SKM-1 treated with dmso at 0.1 percent for 144 hours (cell line): ENCODE measurements at regions not wholly inside any gene's neighbourhood (a gene's known extent, or its start where the extent isn't known, plus 50 kb on each side); places are given as distances from the start of the nearest gene placed in this dataset.
A peak's percentile ranks its signal among the peaks of the same experiment; 100 is the strongest.

Source experiments
- DNase-seq: peaks from one replicate; lab custom pipeline; 2025; ENCODE audit not compliant: unreplicated experiment; lab: John Stamatoyannopoulos, UW

- no peak for DNase-seq
Measured at GRCh38 chr5:56520986-56521730, 288.0 kb upstream of the ANKRD55 start.

DNA sequence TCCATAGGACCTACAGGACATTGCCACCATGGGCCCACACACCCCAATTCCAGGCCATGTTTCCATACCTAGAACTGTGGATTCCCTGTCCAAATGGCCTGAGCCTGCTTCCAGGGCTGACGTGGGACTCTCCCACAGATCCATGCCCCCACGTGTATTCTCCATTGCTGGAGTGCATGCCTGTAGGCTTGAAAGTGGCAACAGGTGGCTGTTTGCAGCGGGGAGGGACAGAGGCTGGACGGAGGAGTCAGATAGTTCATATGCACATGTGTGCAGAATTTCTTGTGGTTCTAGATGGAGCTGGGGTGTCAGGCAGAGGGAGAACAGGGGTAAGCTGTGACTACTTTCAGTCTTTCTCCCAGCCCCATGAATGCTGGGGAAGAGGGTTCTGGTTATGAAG, 285.7 kb upstream of the ANKRD55 start:
- no peak for DNase-seq

DNA sequence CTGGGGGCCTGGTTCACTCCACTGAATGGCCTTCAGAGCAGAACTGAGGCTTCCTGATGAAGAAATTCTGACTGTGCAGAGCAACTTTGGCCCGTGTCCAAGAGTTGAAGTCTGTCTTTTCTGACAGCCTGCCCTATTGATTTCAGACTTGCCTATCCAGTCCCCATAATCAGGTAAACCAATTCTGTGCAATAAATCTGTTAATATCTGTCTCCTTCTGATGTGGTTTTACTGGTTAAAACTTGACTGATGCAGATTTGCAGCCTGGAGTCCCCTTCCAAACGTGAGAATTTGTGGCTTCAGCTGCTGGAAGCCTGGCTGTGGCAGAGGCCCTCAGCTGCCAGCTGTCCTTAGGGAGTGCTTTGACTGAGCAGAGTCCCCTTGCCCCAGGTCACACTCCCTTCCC, 283.9 kb upstream of the ANKRD55 start:
- DNase-seq = peak; percentile 54

DNA sequence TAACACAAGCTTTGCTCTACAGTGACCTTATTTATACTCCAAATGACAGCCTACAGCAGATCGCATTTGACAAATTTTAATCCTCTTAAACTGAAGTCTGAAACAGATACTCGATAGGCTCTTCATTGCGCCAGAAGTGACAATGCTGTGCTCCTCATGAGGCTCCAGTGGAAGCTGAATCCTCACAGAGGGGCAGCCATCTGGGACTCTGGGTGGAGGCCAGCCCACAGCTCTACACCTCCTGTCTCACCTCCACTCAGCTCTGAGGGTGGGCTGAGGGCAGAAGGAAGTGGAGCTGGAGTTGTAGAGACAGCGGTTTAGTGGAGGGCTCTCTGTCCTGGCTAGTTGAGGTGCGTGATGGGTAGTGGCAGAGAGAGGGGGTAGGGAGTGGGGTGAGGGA, 283.3 kb upstream of the ANKRD55 start:
- DNase-seq = no peak

DNA sequence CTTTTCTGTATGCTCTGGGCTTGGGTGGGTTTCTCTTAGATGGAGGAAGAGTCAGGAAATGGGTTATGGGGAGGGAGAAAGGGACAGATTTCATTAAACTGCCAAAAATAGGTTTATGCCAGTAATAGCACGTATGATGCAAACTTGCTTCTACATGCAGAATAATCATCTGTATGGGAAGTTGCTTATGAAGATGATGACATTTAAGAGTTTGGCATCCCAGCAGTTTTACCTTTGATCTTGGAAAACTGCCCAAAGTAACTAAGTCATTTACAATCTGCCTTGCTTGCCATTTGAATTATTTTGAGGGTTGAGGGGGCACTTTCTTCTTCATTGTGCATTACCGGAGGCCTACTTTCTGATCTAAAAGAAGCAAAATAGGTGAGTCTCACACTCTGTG, 282.9 kb upstream of the ANKRD55 start:
- no peak for DNase-seq

DNA sequence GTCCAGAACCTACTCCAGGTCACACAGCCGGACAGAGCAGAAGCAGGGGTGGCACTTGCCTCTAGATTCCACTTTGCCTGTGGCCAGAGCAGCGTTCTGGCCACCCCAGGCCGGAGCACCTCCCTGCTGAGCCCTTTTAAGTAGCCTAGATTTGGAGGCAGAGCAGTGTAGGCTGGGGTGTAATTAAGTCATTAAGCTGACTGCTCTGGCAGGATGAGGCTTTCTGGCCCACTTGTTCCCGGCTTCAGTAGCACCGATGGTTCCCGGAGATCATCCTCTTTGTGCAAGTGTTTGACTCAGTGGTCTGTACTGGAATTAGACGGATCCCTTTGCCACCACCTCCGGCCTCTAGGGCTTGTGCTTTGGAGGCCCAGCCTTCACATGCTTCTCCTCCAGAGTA, 281.9 kb upstream of the ANKRD55 start:
- DNase-seq = no peak

DNA sequence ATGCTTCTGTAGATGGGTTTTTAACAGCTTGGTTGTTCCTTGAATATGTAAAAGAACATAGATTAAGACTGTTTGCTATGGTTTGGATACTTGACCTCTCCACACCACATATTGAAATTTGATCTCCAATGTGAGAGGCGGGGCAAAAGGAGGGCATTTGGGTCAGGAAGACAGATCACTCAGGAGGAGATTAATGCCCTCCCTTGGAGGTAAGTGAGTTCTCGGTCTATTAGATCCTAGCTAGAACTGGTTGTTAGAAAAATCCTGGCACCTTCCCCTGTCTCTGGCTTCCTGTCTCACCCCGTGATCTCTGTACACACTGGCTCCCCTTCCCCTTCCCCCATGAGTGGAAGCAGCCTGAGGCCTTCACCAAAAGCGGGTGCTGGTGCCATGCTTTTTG, 281.1 kb upstream of the ANKRD55 start:
- no peak for DNase-seq

DNA sequence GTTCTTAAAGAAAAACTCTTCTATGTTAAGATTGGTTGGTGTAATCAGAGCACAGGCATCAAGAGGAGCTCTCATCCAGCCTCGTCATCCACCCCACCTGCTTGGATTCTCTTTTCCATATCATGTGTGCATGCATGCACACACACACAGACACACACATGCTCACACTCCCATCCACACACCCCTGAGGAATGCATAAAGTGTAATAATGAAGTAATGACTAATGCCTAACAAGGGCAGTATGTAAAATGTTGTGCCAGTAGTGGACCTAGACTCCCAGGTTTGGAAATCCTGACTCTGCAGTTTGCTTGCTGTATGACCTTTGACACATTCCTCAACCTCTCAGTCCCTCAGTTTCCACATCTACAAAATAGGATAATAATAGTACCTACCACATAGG, 280.0 kb upstream of the ANKRD55 start:
- no peak for DNase-seq

- DNase-seq = no peak
Measured at GRCh38 chr5:56512313-56512996, 279.3 kb upstream of the ANKRD55 start.

DNA sequence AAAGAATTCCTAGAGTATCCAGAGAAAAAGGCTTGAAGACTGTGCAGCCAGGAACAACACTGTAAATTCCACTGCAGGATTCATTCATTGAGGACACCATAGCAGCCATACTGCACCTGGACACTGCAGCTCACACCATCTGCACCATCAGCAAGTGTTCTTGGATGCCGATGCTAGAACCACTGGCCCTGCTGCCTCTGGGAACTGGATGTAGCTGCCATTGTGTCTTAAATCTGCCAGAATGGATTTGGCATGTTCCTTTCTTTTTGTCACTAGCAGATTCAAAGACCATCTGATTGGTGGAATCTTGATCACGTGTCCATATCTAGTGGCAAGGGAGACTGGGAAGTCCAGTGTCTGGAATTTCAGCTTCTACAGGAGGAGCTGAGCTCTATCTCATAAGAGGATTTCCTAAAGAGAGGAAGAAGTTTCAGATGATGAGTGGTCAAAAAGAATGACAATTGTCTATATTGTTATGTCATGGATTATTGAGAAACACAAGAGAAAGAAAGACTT, 278.3 kb upstream of the ANKRD55 start:
- no peak for DNase-seq

- no peak for DNase-seq
Measured at GRCh38 chr5:56508249-56508648, 275.1 kb upstream of the ANKRD55 start.

- DNase-seq = no peak
Measured at GRCh38 chr5:56507351-56507930, 274.3 kb upstream of the ANKRD55 start.

DNA sequence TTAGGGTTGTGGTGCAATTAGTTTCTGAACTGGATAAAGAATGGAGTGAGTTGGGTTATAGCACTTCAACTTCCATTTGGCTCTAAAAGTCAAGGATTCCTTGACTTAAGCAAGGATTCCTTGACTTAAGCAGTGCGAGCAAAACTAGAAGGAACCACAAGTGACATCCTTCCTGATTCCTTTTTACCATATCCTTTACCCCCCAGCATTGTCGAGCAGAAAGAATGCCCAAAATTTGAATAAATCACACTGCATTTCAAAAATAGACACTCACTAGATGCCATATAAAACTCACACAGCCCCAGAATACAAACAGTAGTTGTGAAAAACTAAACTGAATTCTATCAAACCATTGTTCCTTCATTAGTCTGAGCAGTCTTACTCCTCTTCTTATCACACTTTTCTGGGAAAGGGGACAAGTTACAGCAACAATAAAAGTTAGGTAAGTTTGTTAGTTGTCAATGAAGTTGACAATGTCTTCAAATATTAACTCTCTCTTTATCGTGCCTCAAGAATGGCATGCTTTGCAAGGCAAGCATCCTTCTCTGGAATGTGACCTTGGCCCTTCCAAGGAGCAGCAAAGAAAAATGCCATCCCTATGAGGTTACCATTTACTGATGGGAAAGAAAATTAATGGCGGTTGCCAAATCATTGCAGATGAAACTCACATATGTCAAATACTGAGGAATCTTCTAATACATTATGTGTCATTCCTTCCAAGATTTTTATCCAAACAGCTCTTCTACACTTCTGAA, 273.3 kb upstream of the ANKRD55 start:
- DNase-seq = no peak

GRCh38 chr5:56503929-56504328, 270.8 kb upstream of the ANKRD55 start:
- no peak for DNase-seq

- no peak for DNase-seq
Measured at GRCh38 chr5:56501781-56502557, 268.8 kb upstream of the ANKRD55 start.

- DNase-seq = no peak
Measured at GRCh38 chr5:56499901-56500300, 266.8 kb upstream of the ANKRD55 start.

- DNase-seq = no peak
Measured at GRCh38 chr5:56499491-56499890, 266.4 kb upstream of the ANKRD55 start.

DNA sequence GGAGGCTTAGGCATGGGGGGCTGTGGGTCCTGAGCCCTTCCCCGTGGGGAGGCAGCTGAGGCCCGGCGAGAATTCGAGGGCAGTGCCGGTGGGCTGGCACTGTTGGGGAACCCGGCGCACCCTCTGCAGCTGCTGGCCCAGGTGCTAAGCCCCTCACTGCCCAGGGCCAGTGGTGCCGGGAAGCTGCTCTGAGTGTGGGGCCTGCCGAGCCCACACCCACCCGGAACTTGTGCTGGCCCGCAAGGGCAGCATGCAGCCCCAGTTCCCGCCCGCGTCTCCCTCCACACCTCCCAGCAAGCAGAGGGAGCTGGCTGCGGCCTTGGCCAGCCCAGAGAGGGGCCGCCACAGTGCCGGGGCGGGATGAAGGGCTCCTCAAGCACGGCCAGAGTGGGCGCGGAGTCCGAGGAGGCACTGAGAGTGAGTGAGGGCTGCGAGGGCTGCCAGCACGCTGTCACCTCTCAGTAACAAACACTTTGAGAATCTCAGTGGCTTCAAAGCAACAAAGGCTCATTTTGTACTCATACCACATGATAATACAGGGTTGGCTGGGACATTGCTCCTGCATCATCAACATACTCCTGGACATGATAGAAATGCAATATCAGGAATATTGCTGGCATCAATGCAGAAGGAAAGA, 265.7 kb upstream of the ANKRD55 start:
- no peak for DNase-seq

GRCh38 chr5:56496581-56497063, 263.5 kb upstream of the ANKRD55 start:
- DNase-seq = no peak

DNA sequence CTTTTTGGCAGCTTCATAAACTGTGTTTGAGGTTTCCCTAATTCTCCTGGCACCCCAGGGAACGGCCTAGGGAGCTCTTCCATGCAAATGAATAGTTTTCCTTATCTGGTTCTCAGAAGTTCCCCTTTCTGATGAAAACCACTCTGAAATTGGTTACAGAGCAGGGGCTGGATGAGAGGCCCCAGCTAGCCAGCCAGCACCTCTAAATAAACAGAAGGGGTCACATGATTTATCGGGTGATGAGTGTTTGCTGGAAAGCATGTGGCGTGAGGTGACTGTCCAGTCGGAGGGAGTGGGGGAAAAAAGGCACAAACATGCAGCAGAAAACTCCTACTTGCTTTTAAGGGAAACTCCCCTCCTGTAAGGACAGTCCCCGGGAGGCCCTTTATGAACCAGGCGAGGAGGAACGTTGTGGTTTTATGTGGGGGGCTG, 261.2 kb upstream of the ANKRD55 start:
- DNase-seq = no peak
